Mammary epithelial cell (primary cell): ENCODE measurements at regions not wholly inside any gene's neighbourhood (a gene's known extent, or its start where the extent isn't known, plus 50 kb on each side); places are given as distances from the start of the nearest gene placed in this dataset.

Experiments used
- CTCF ChIP-seq, 2 donors: IDR thresholded peaks in 1 of 2; conservative IDR thresholded peaks in 1 of 2; 2 replicates each; pipeline ENCODE4 v1.5.1; 2011 to 2012; ENCODE audit warnings: inconsistent platforms in 2 of 2, low read length in 2 of 2, mild to moderate bottlenecking in 2 of 2, control low read depth in 1 of 2, low read depth in 1 of 2; ENCODE audit not compliant: insufficient read depth in 1 of 2; ENCODE audit errors: extremely low read depth in 1 of 2
- EZH2 ChIP-seq: IDR thresholded peaks from 2 replicates; pipeline ENCODE4 v1.6.1; 2012; ENCODE audit warnings: low read length, inconsistent platforms, borderline replicate concordance

- TF ChIP-seq CTCF (conservative IDR thresholded peaks at IDR 0.05 in 1 of 2, IDR thresholded peaks at IDR 0.05 in 1 of 2; ENCODE audit: extremely low read depth in 1 of 2, insufficient read depth in 1 of 2, low read depth in 1 of 2, low read length in 2 of 2) (peak; percentile 82 to 83), EZH2 (no peak)
Measured at GRCh38 chr3:150227839-150228238, 180.3 kb upstream of the TSC22D2 start.
